GM12878 (cell line): ENCODE measurements at regions not wholly inside any gene's neighbourhood (a gene's known extent, or its start where the extent isn't known, plus 50 kb on each side); places are given as distances from the start of the nearest gene placed in this dataset.

Experiments used
- ATAC-seq: fragments of 200-7000 bp; cut with Tn5 transposase; 3 replicates; pipeline ENCODE4 v1.9.1; 2020; ENCODE audit warnings: mild to moderate bottlenecking, moderate library complexity
- BruUV-seq: library from RNA; stranded (reverse); fragments of 400-500 nt; replicated peaks from 2 replicates; lab custom pipeline; 2021; lab: Mats Ljungman, UMichigan
- CTCF ChIA-PET: fragments of 300-600 bp; sonication (Branson Sonifier 250); formaldehyde crosslinking; extraction: SDS; loops from one replicate; lab custom pipeline; 2021; ENCODE audit warnings: inconsistent platforms; lab: Yijun Ruan, JAX
- POLR2A ChIA-PET: fragments of 350-600 bp; formaldehyde crosslinking; extraction: SDS; loops from one replicate; lab custom pipeline; 2021; ENCODE audit warnings: inconsistent platforms; lab: Charles Lee
- RAD21 ChIA-PET: fragments of 300-600 bp; sonication (Branson Sonifier 250); formaldehyde crosslinking; loops from one replicate; lab custom pipeline; 2023; ENCODE audit warnings: antibody characterized with exemption; ENCODE audit not compliant: unreplicated experiment; lab: Charles Lee
- SMC1A ChIA-PET: fragments of 300-600 bp; sonication (Branson Sonifier 250); formaldehyde crosslinking; loops from one replicate; lab custom pipeline; 2023; ENCODE audit not compliant: unreplicated experiment, uncharacterized antibody; lab: Charles Lee
- DNase-seq: peaks from one replicate; pipeline ENCODE4 v3.0.0-alpha.2; 2011; ENCODE audit warnings: low read depth, low spot score
- FAIRE-seq: peaks from 3 replicates; lab custom pipeline; 2011; peaks lifted over from hg19 to GRCh38; lab: Jason Lieb, UNC
- H2AFZ ChIP-seq: 2 replicates; pipeline ENCODE4 v1.6.0; 2011; ENCODE audit warnings: low read depth, low read length, control low read depth; ENCODE audit not compliant: control insufficient read depth
- H3K27ac ChIP-seq: 2 replicates; pipeline ENCODE4 v1.5.1; 2011; ENCODE audit warnings: control low read depth; ENCODE audit not compliant: control insufficient read depth, insufficient read depth
- H3K27me3 ChIP-seq, 2 experiments: replicated peaks in 1 of 2; 2 replicates each; pipeline versions ENCODE4 v1.6.0 to v1.6.1; 2011; ENCODE audit warnings: low read length in 1 of 2; ENCODE audit not compliant: control insufficient read depth in 2 of 2, insufficient read depth in 2 of 2
- H3K36me3 ChIP-seq, 2 experiments: 2 replicates each; pipeline ENCODE4 v1.5.1; 2011; ENCODE audit warnings: low read length in 1 of 2; ENCODE audit not compliant: control insufficient read depth in 2 of 2, insufficient read depth in 2 of 2
- H3K4me1 ChIP-seq: 2 replicates; pipeline ENCODE4 v1.6.1; 2011; ENCODE audit warnings: mild to moderate bottlenecking, low read length, moderate library complexity, mixed read lengths; ENCODE audit not compliant: control insufficient read depth, insufficient read depth
- H3K4me2 ChIP-seq: 2 replicates; pipeline ENCODE4 v1.6.0; 2011; ENCODE audit warnings: control low read depth; ENCODE audit not compliant: control insufficient read depth, insufficient read depth
- H3K4me3 ChIP-seq: fragments of 200-600 bp; sonication (generic); 2 replicates; pipeline ENCODE4 v1.5.1; 2016
- H3K79me2 ChIP-seq: 2 replicates; pipeline ENCODE4 v1.6.0; 2011; ENCODE audit warnings: low read length; ENCODE audit not compliant: control insufficient read depth, insufficient read depth
- H3K9ac ChIP-seq: 2 replicates; pipeline ENCODE4 v1.8.0; 2011; ENCODE audit warnings: low read length, control low read depth, mixed read lengths; ENCODE audit not compliant: control insufficient read depth, insufficient read depth
- H3K9me3 ChIP-seq: replicated peaks from 3 replicates; pipeline ENCODE4 v1.5.1; 2011; ENCODE audit warnings: mild to moderate bottlenecking, low read length; ENCODE audit not compliant: control insufficient read depth, insufficient read depth
- H4K20me1 ChIP-seq: 2 replicates; pipeline ENCODE4 v1.6.0; 2011; ENCODE audit not compliant: control insufficient read depth, insufficient read depth
- CEBPZ ChIP-seq: fragments of 150-350 bp; IDR thresholded peaks from 2 replicates; pipeline ENCODE4 v1.6.1; 2016; ENCODE audit warnings: low read depth, low read length
- CHD4 ChIP-seq: fragments of 200-600 bp; sonication (generic); IDR thresholded peaks from 2 replicates; pipeline ENCODE4 v1.6.1; 2016; ENCODE audit warnings: mild to moderate bottlenecking
- FOXK2 ChIP-seq: fragments of 450-650 bp; IDR thresholded peaks from 2 replicates; pipeline ENCODE4 v1.6.1; 2017; ENCODE audit warnings: mild to moderate bottlenecking, moderate library complexity
- NBN ChIP-seq: fragments of 450-650 bp; IDR thresholded peaks from 2 replicates; pipeline ENCODE4 v1.6.1; 2016
- NFIC ChIP-seq: IDR thresholded peaks from 2 replicates; pipeline ENCODE4 v1.6.1; 2012; ENCODE audit warnings: low read depth, mild to moderate bottlenecking, inconsistent platforms, low read length, moderate library complexity
- NR2C1 ChIP-seq: fragments of 450-650 bp; IDR thresholded peaks from 2 replicates; pipeline ENCODE4 v1.6.1; 2017; ENCODE audit warnings: antibody characterized with exemption, mild to moderate bottlenecking, moderate library complexity
- SP1 ChIP-seq: IDR thresholded peaks from one replicate; pipeline ENCODE4 v1.6.1; 2011; ENCODE audit warnings: low read depth, low read length
- TAF1 ChIP-seq: IDR thresholded peaks from 2 replicates; pipeline ENCODE4 v1.6.1; 2011; ENCODE audit warnings: mild to moderate bottlenecking, low read depth, low read length, borderline replicate concordance
- TBL1XR1 ChIP-seq: IDR thresholded peaks from 2 replicates; pipeline ENCODE4 v1.6.1; 2012; ENCODE audit warnings: low read depth, low read length, improper control_type of control experiment
- TCF12 ChIP-seq: IDR thresholded peaks from 2 replicates; pipeline ENCODE4 v1.6.1; 2011; ENCODE audit warnings: low read depth, mild to moderate bottlenecking, low read length
- ZBTB40 ChIP-seq: fragments of 450-650 bp; IDR thresholded peaks from 2 replicates; pipeline ENCODE4 v1.6.1; 2016; ENCODE audit warnings: mild to moderate bottlenecking, moderate library complexity, borderline replicate concordance
- ZNF274 ChIP-seq: IDR thresholded peaks from one replicate; pipeline ENCODE4 v1.8.0; 2011; ENCODE audit not compliant: insufficient read length, insufficient read depth
- ZNF384 ChIP-seq: IDR thresholded peaks from 2 replicates; pipeline ENCODE4 v1.6.1; 2012; ENCODE audit warnings: low read depth, mild to moderate bottlenecking, low read length, improper control_type of control experiment, borderline replicate concordance
- in situ Hi-C: fragments of 300-500 bp; cut with MboI; formaldehyde crosslinking; loops from 9 replicates; pipeline ENCODE4 v1.14.3; 2018; ENCODE audit warnings: mixed read lengths
- intact Hi-C: fragments of 100-400 bp; cut with micrococcal nuclease; formaldehyde crosslinking; loops from one replicate; pipeline ENCODE4 v1.14.2; 2022; ENCODE audit not compliant: unreplicated experiment
- TF ChIP-seq, protein P1 (sequence below): IDR thresholded peaks from 2 replicates; pipeline ENCODE4 v1.6.1; 2011; ENCODE audit warnings: low read depth, mild to moderate bottlenecking, low read length, moderate library complexity, borderline replicate concordance; ENCODE audit errors: extremely low read depth
- TF ChIP-seq, protein P2 (sequence below), 3 experiments: IDR thresholded peaks in 2 of 3; conservative IDR thresholded peaks in 1 of 3; 2 replicates each; pipeline ENCODE4 v1.5.1; 2011; ENCODE audit warnings: low read depth in 3 of 3, low read length in 3 of 3, mild to moderate bottlenecking in 3 of 3, control low read depth in 2 of 3, moderate library complexity in 2 of 3, inconsistent platforms in 1 of 3, mixed read lengths in 1 of 3; ENCODE audit not compliant: control insufficient read depth in 2 of 3, insufficient read depth in 1 of 3; ENCODE audit errors: extremely low read depth in 1 of 3

DNA sequence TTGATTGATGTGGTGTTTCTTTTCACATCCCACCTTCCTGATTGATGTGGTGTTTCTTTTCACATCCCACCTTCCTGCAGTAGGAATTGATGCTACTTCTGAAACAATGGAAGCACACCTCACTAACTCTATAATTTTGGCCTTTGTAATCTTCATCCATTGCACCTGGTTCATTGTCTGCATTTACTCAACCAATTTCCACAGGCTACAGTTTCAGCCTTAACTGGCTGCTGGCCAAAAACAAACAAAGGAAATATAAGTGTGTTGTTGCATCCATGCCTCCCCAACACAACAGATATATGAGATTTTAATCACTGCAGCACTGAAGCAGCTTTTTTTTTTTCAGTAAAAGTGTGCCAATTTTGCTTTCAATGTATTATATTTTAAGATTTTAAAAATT is 867.6 kb upstream of the PCDH7 start:
- H3K79me2 ChIP-seq = no peaks in the 10 kb centered on the region
- DNase-seq (no peak), FAIRE-seq (no peak), ATAC-seq (no peak)
- no peaks in the 10 kb centered on the region for H3K36me3 ChIP-seq
- no peak overlapping the region for H3K4me2 ChIP-seq
- no peaks in the 10 kb centered on the region for H4K20me1 ChIP-seq
- H3K27me3 ChIP-seq = no peaks in the 10 kb centered on the region
- no peak overlapping the region for H3K4me3 ChIP-seq
- ChIA-PET SMC1A (no interaction called here), RAD21 (no interaction called here), CTCF (no interaction called here), POLR2A (no interaction called here)
- TF ChIP-seq, protein P1, sequence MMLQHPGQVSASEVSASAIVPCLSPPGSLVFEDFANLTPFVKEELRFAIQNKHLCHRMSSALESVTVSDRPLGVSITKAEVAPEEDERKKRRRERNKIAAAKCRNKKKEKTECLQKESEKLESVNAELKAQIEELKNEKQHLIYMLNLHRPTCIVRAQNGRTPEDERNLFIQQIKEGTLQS = no peak
- TF ChIP-seq FOXK2 (no peak), CEBPZ (no peak), ZNF274 (no peak), ZNF384 (no peak), ZBTB40 (no peak), NR2C1 (no peak), TAF1 (no peak), TCF12 (no peak), SP1 (no peak), CHD4 (no peak), TBL1XR1 (no peak), NFIC (no peak), NBN (no peak)
- TF ChIP-seq, protein P2, sequence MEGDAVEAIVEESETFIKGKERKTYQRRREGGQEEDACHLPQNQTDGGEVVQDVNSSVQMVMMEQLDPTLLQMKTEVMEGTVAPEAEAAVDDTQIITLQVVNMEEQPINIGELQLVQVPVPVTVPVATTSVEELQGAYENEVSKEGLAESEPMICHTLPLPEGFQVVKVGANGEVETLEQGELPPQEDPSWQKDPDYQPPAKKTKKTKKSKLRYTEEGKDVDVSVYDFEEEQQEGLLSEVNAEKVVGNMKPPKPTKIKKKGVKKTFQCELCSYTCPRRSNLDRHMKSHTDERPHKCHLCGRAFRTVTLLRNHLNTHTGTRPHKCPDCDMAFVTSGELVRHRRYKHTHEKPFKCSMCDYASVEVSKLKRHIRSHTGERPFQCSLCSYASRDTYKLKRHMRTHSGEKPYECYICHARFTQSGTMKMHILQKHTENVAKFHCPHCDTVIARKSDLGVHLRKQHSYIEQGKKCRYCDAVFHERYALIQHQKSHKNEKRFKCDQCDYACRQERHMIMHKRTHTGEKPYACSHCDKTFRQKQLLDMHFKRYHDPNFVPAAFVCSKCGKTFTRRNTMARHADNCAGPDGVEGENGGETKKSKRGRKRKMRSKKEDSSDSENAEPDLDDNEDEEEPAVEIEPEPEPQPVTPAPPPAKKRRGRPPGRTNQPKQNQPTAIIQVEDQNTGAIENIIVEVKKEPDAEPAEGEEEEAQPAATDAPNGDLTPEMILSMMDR (IDR thresholded peaks at IDR 0.05 in 2 of 3, conservative IDR thresholded peaks at IDR 0.05 in 1 of 3; ENCODE audit: control insufficient read depth in 2 of 3, extremely low read depth in 1 of 3, insufficient read depth in 1 of 3, low read depth in 3 of 3, low read length in 3 of 3) = no peak
- H2AFZ ChIP-seq = no peak overlapping the region
- H3K27ac ChIP-seq = no peak overlapping the region
- H3K4me1 ChIP-seq = no peaks in the 10 kb centered on the region
- no peak overlapping the region for H3K9ac ChIP-seq
- no peaks in the 10 kb centered on the region for H3K9me3 ChIP-seq
- in situ Hi-C loops = no loop called here
- no TSS peak for BruUV-seq
- intact Hi-C loops = no loop called here
